HepG2 (cell line): ENCODE measurements at regions not wholly inside any gene's neighbourhood (a gene's known extent, or its start where the extent isn't known, plus 50 kb on each side); places are given as distances from the start of the nearest gene placed in this dataset.

Source experiments
- ATAC-seq: fragments of 200-7000 bp; cut with Tn5 transposase; 3 replicates; pipeline ENCODE4 v1.9.1; 2020; ENCODE audit warnings: mild to moderate bottlenecking, moderate library complexity
- BruUV-seq: library from RNA; stranded (reverse); fragments of 400-500 nt; replicated peaks from 2 replicates; lab custom pipeline; 2021; lab: Mats Ljungman, UMichigan
- CTCF ChIA-PET: fragments of 300-600 bp; formaldehyde crosslinking; extraction: SDS; loops from one replicate; lab custom pipeline; 2021; ENCODE audit warnings: low total read pairs, inconsistent platforms, low intra/inter-chr PET ratio; lab: Yijun Ruan, JAX
- POLR2A ChIA-PET: fragments of 350-600 bp; sonication (Branson Sonifier 250); formaldehyde crosslinking; loops from one replicate; lab custom pipeline; 2020; ENCODE audit warnings: antibody characterized with exemption, inconsistent platforms; lab: Yijun Ruan, JAX
- DNase-seq: peaks from one replicate; pipeline ENCODE4 v3.0.0-alpha.2; 2015; ENCODE audit warnings: low spot score
- FAIRE-seq: peaks from 3 replicates; lab custom pipeline; 2011; peaks lifted over from hg19 to GRCh38; lab: Jason Lieb, UNC
- H2AFZ ChIP-seq: one replicate; pipeline ENCODE4 v1.6.1; 2011; ENCODE audit warnings: low read length, inconsistent platforms
- H3K27ac ChIP-seq: fragments of 300-600 bp; 3 replicates; pipeline ENCODE4 v1.8.0; 2011; ENCODE audit warnings: mixed run types, mild to moderate bottlenecking, mixed read lengths, low read length, inconsistent platforms; ENCODE audit not compliant: insufficient read depth; ENCODE audit errors: extremely low read length
- H3K27me3 ChIP-seq, 2 experiments: fragments of 200-600 bp in 1 of 2; 2 replicates in 1 of 2; 3 replicates in 1 of 2; pipeline versions ENCODE4 v1.6.0 to v1.8.0; 2011; ENCODE audit warnings: low read length in 2 of 2, mild to moderate bottlenecking in 2 of 2, moderate library complexity in 2 of 2, inconsistent platforms in 1 of 2; ENCODE audit not compliant: insufficient read depth in 2 of 2, control insufficient read depth in 1 of 2
- H3K36me3 ChIP-seq, 2 experiments: fragments of 200-600 bp in 1 of 2; replicated peaks in 1 of 2; 2 replicates in 1 of 2; 3 replicates in 1 of 2; pipeline versions ENCODE4 v1.5.1 to v1.8.0; 2011; ENCODE audit warnings: low read length in 2 of 2, inconsistent platforms in 1 of 2; ENCODE audit not compliant: insufficient read depth in 2 of 2, control insufficient read depth in 1 of 2
- H3K4me1 ChIP-seq: 2 replicates; pipeline ENCODE4 v1.5.1; 2012; ENCODE audit warnings: low read length, inconsistent platforms; ENCODE audit not compliant: insufficient read depth
- H3K4me2 ChIP-seq: 2 replicates; pipeline ENCODE4 v1.6.0; 2011; ENCODE audit warnings: low read depth, low read length, inconsistent platforms
- H3K4me3 ChIP-seq, 3 experiments: fragments of 200-600 bp in 1 of 3; sonication (generic), shearing (Covaris generic) in 1 of 3; replicated peaks in 1 of 3; 2 replicates each; pipeline ENCODE4 v1.5.1; 2011 to 2016; ENCODE audit warnings: low read length in 3 of 3, inconsistent platforms in 2 of 3, low read depth in 2 of 3, mild to moderate bottlenecking in 2 of 3, control low read depth in 1 of 3, mixed read lengths in 1 of 3; ENCODE audit not compliant: insufficient read depth in 1 of 3
- H3K79me2 ChIP-seq: one replicate; pipeline ENCODE4 v1.6.1; 2011; ENCODE audit warnings: low read length, inconsistent platforms; ENCODE audit not compliant: insufficient read depth
- H3K9ac ChIP-seq: 2 replicates; pipeline ENCODE4 v1.6.0; 2011; ENCODE audit warnings: mild to moderate bottlenecking, low read depth, low read length, inconsistent platforms; ENCODE audit not compliant: insufficient read depth
- H3K9me3 ChIP-seq: 2 replicates; pipeline ENCODE4 v1.5.1; 2012; ENCODE audit warnings: mild to moderate bottlenecking, low read length
- H4K20me1 ChIP-seq: 2 replicates; pipeline ENCODE4 v1.6.0; 2011; ENCODE audit warnings: inconsistent platforms, mild to moderate bottlenecking, low read length, moderate library complexity; ENCODE audit not compliant: insufficient read depth
- ARID3A ChIP-seq: IDR thresholded peaks from 2 replicates; pipeline ENCODE4 v1.6.1; 2012; ENCODE audit warnings: low read depth, low read length, improper control_type of control experiment
- KDM4B ChIP-seq: sonication (generic); formaldehyde crosslinking; IDR thresholded peaks from 2 replicates; pipeline ENCODE4 v1.4.0; 2020; ENCODE audit warnings: missing genetic modification reagents
- ZNF280D ChIP-seq: sonication (generic); formaldehyde crosslinking; IDR thresholded peaks from 2 replicates; pipeline ENCODE4 v1.5.1; 2020; ENCODE audit warnings: mild to moderate bottlenecking, missing genetic modification reagents
- ZNF614 ChIP-seq: IDR thresholded peaks from 2 replicates; pipeline ENCODE4 v1.6.1; 2018; ENCODE audit warnings: missing biosample characterization, missing genetic modification reagents, inconsistent platforms, borderline replicate concordance
- ZNF781 ChIP-seq: sonication (generic); formaldehyde crosslinking; IDR thresholded peaks from 2 replicates; pipeline ENCODE4 v1.5.1; 2020; ENCODE audit warnings: borderline replicate concordance, mild to moderate bottlenecking, missing genetic modification reagents; ENCODE audit errors: not compliant biosample characterization
- ZSCAN21 ChIP-seq: sonication (generic); formaldehyde crosslinking; IDR thresholded peaks from 2 replicates; pipeline ENCODE4 v1.8.0; 2022; ENCODE audit warnings: mild to moderate bottlenecking, missing genetic modification reagents, moderate library complexity, borderline replicate concordance
- WGBS: methylation state at CpG from one replicate; pipeline ENCODE4 v1.1.6; 2017; ENCODE audit warnings: low lambda C conversion rate; 5-methylcytosine and 5-hydroxymethylcytosine counted together
- in situ Hi-C: cut with HindIII; loops from 2 replicates; pipeline ENCODE4 v1.10.0; 2017; ENCODE audit warnings: low pct_unique_long_range_greater_than_20kb; ENCODE audit not compliant: extremely low pct_ligation_motif_present
- intact Hi-C: fragments of 100-400 bp; cut with micrococcal nuclease; formaldehyde crosslinking; loops from one replicate; pipeline ENCODE4 v1.10.0; 2022; ENCODE audit not compliant: unreplicated experiment

GRCh38 chr13:39985071-39985470 lies 329.6 kb downstream of the COG6 start:
- Histone ChIP-seq H3K27ac (no peak overlapping the region), H3K9ac (no peak overlapping the region), H3K9me3 (no peaks in the 10 kb centered on the region), H4K20me1 (no peaks in the 10 kb centered on the region), H3K79me2 (no peaks in the 10 kb centered on the region), H3K4me3 (no peak overlapping the region), H3K4me2 (no peak overlapping the region), H3K4me1 (no peaks in the 10 kb centered on the region), H3K27me3 (no peaks in the 10 kb centered on the region; a peak in 1 of 5 replicates), H3K36me3 (no peaks in the 10 kb centered on the region), H2AFZ (no peak overlapping the region)
- intact Hi-C loops (no loop called here), in situ Hi-C loops (no loop called here)
- 73% methylated on average over 4 of the region's 4 CpGs for WGBS
- DNase-seq (no peak), FAIRE-seq (no peak), ATAC-seq (no peak)
- no TSS peak for BruUV-seq
- CTCF ChIA-PET, result no interaction called here
- POLR2A ChIA-PET, result no interaction called here
- no peak for TF ChIP-seq ZNF781
- TF ChIP-seq KDM4B (CRISPR knock-in tag), result no peak
- TF ChIP-seq ZSCAN21 (CRISPR knock-in tag), result no peak
- TF ChIP-seq ZNF280D, result no peak
- no peak for TF ChIP-seq ZNF614 (CRISPR knock-in tag)
- TF ChIP-seq ARID3A, result no peak
